Endothelial cell of umbilical vein (primary cell): ENCODE measurements at regions not wholly inside any gene's neighbourhood (a gene's known extent, or its start where the extent isn't known, plus 50 kb on each side); places are given as distances from the start of the nearest gene placed in this dataset.
A peak's percentile ranks its signal among the peaks of the same experiment; 100 is the strongest.

Source experiments
- BruUV-seq: library from RNA; stranded (reverse); fragments of 400-500 nt; replicated peaks from 2 replicates; lab custom pipeline; 2021; lab: Mats Ljungman, UMichigan
- CTCF ChIA-PET: fragments of 300-600, 350-600 bp; sonication (Branson Sonifier 250); formaldehyde crosslinking; loops from one replicate; lab custom pipeline; 2021; ENCODE audit warnings: antibody characterized with exemption, inconsistent platforms; lab: Charles Lee
- POLR2A ChIA-PET: fragments of 300-600, 350-600 bp; sonication (Branson Sonifier 250); formaldehyde crosslinking; loops from one replicate; lab custom pipeline; 2021; ENCODE audit warnings: antibody characterized with exemption, inconsistent platforms; lab: Charles Lee
- DNase-seq: peaks from one replicate; pipeline ENCODE4 v3.0.0-alpha.2; 2011; ENCODE audit warnings: low read depth, low spot score
- FAIRE-seq: peaks from 2 replicates; lab custom pipeline; 2011; peaks lifted over from hg19 to GRCh38; lab: Jason Lieb, UNC
- H2AFZ ChIP-seq: 2 replicates; pipeline ENCODE4 v1.6.0; 2012; ENCODE audit warnings: low read depth, low read length, control low read depth, inconsistent platforms
- H3K27ac ChIP-seq: 2 replicates; pipeline ENCODE4 v1.5.1; 2011; ENCODE audit warnings: low read depth, mild to moderate bottlenecking, control low read depth, low read length, moderate library complexity; ENCODE audit not compliant: insufficient read depth
- H3K27me3 ChIP-seq, 2 experiments: 2 replicates each; pipeline versions ENCODE4 v1.6.0 to v1.6.1; 2011; ENCODE audit warnings: low read length in 2 of 2, mixed read lengths in 1 of 2; ENCODE audit not compliant: control insufficient read depth in 2 of 2, insufficient read depth in 2 of 2
- H3K36me3 ChIP-seq, 2 experiments: 2 replicates in 1 of 2; 3 replicates in 1 of 2; pipeline ENCODE4 v1.5.1; 2011; ENCODE audit warnings: low read length in 2 of 2, mild to moderate bottlenecking in 1 of 2, moderate library complexity in 1 of 2; ENCODE audit not compliant: control insufficient read depth in 2 of 2, insufficient read depth in 2 of 2; ENCODE audit errors: extremely low read depth in 1 of 2
- H3K4me1 ChIP-seq: 3 replicates; pipeline ENCODE4 v1.5.1; 2011; ENCODE audit warnings: mild to moderate bottlenecking, low read length; ENCODE audit not compliant: control insufficient read depth, insufficient read depth; ENCODE audit errors: extremely low read depth
- H3K4me2 ChIP-seq: 2 replicates; pipeline ENCODE4 v1.6.1; 2011; ENCODE audit warnings: low read length, control low read depth, mixed read lengths; ENCODE audit not compliant: insufficient read depth
- H3K4me3 ChIP-seq, 3 experiments: fragments of 200-600 bp in 1 of 3; sonication (generic), shearing (Covaris generic) in 1 of 3; replicated peaks in 1 of 3; 2 replicates each; pipeline ENCODE4 v1.5.1; 2011 to 2016; ENCODE audit warnings: control low read depth in 3 of 3, low read length in 3 of 3, mild to moderate bottlenecking in 2 of 3, inconsistent platforms in 1 of 3, low read depth in 1 of 3, moderate library complexity in 1 of 3; ENCODE audit not compliant: insufficient read depth in 1 of 3
- H3K79me2 ChIP-seq: 2 replicates; pipeline ENCODE4 v1.6.0; 2012; ENCODE audit warnings: low read length, inconsistent platforms; ENCODE audit not compliant: control insufficient read depth, insufficient read depth
- H3K9ac ChIP-seq: replicated peaks from 2 replicates; pipeline ENCODE3; 2011; ENCODE audit warnings: low read length, control low read depth; ENCODE audit not compliant: insufficient read depth; ENCODE audit errors: extremely low read depth
- H3K9me1 ChIP-seq: replicated peaks from 3 replicates; pipeline ENCODE4 v1.6.0; 2011; ENCODE audit warnings: mild to moderate bottlenecking, low read length; ENCODE audit not compliant: control insufficient read depth, insufficient read depth; ENCODE audit errors: extremely low read depth
- H3K9me3 ChIP-seq: replicated peaks from 2 replicates; pipeline ENCODE4 v1.5.1; 2012; ENCODE audit warnings: low read length, inconsistent platforms; ENCODE audit not compliant: control insufficient read depth, insufficient read depth
- H4K20me1 ChIP-seq: replicated peaks from 2 replicates; pipeline ENCODE3; 2011; ENCODE audit warnings: mild to moderate bottlenecking, low read length; ENCODE audit not compliant: control insufficient read depth, insufficient read depth; ENCODE audit errors: extremely low read depth
- CTCF ChIP-seq, 2 donors: IDR thresholded peaks; 1 replicate in 1 of 2; 2 replicates in 1 of 2; pipeline ENCODE4 v1.5.1; 2011; ENCODE audit warnings: low read length in 2 of 2, mild to moderate bottlenecking in 2 of 2, moderate library complexity in 2 of 2, control low read depth in 1 of 2, inconsistent platforms in 1 of 2, low read depth in 1 of 2; ENCODE audit not compliant: insufficient read depth in 1 of 2; ENCODE audit errors: extremely low read depth in 1 of 2
- EZH2 ChIP-seq: IDR thresholded peaks from 2 replicates; pipeline ENCODE4 v1.6.1; 2012; ENCODE audit warnings: borderline replicate concordance, low read depth, mild to moderate bottlenecking, moderate library complexity, low read length, inconsistent platforms; ENCODE audit not compliant: severe bottlenecking
- FOS ChIP-seq: IDR thresholded peaks from 2 replicates; pipeline ENCODE4 v1.6.1; 2011; ENCODE audit warnings: mild to moderate bottlenecking, low read length, moderate library complexity, borderline replicate concordance; ENCODE audit not compliant: insufficient read depth
- GATA2 ChIP-seq: IDR thresholded peaks from 2 replicates; pipeline ENCODE4 v1.7.0; 2011; ENCODE audit warnings: low read depth, mild to moderate bottlenecking, moderate library complexity, mixed read lengths, low read length; ENCODE audit not compliant: insufficient read length, insufficient read depth
- JUN ChIP-seq: IDR thresholded peaks from 2 replicates; pipeline ENCODE4 v1.6.1; 2011; ENCODE audit warnings: borderline replicate concordance, low read depth; ENCODE audit not compliant: insufficient read length, insufficient read depth
- MAX ChIP-seq: IDR thresholded peaks from 2 replicates; pipeline ENCODE4 v1.6.1; 2011; ENCODE audit not compliant: insufficient read depth, insufficient read length
- MYC ChIP-seq: IDR thresholded peaks from one replicate; pipeline ENCODE4 v1.6.1; 2011; ENCODE audit warnings: mild to moderate bottlenecking, low read depth, low read length
- POLR2A ChIP-seq: IDR thresholded peaks from 2 replicates; pipeline ENCODE4 v1.6.1; 2012; ENCODE audit warnings: low read depth, mild to moderate bottlenecking, control low read depth, low read length
- POLR2AphosphoS5 ChIP-seq: IDR thresholded peaks from 2 replicates; pipeline ENCODE4 v1.6.1; 2012; ENCODE audit warnings: low read depth, mild to moderate bottlenecking, control low read depth, low read length, moderate library complexity; ENCODE audit not compliant: insufficient read depth
- dilution Hi-C: fragments of 300-500 bp; cut with MboI; formaldehyde crosslinking; loops from one replicate; pipeline ENCODE4 v1.15.0; 2019; ENCODE audit warnings: low sequenced_read_pairs; ENCODE audit not compliant: extremely low pct_ligation_motif_present
- intact Hi-C: fragments of 100-400 bp; cut with micrococcal nuclease; formaldehyde crosslinking; loops from one replicate; pipeline ENCODE4 v1.10.0; 2022

- CTCF ChIA-PET, result no interaction called here
- Histone ChIP-seq H3K9ac (no peak overlapping the region), H3K9me1 (no peaks in the 10 kb centered on the region), H3K4me3 (no peak overlapping the region), H3K9me3 (no peaks in the 10 kb centered on the region), H3K79me2 (no peaks in the 10 kb centered on the region), H3K27me3 (no peaks in the 10 kb centered on the region), H3K4me2 (no peak overlapping the region), H3K4me1 (no peaks in the 10 kb centered on the region), H3K27ac (no peak overlapping the region), H2AFZ (no peak overlapping the region), H3K36me3 (no peaks in the 10 kb centered on the region), H4K20me1 (no peaks in the 10 kb centered on the region)
- POLR2A ChIA-PET, result no interaction called here
- FAIRE-seq (no peak), DNase-seq (no peak)
- dilution Hi-C loops, result loop anchor here (10.0 kb wide), 1 partner anchor 48 kb away; no protein-coding TSS in a partner anchor
- no TSS peak for BruUV-seq
- intact Hi-C loops, result no loop called here
- TF ChIP-seq EZH2 (no peak), FOS (peak; percentile 74)
Observed at GRCh38 chr1:232722626-232723025, 82.6 kb upstream of the MAP10 start.

- Histone ChIP-seq H3K79me2 (no peaks in the 10 kb centered on the region), H3K4me3 (no peak overlapping the region), H3K9me3 (no peaks in the 10 kb centered on the region), H3K36me3 (no peaks in the 10 kb centered on the region), H3K4me2 (no peak overlapping the region), H3K27ac (no peak overlapping the region), H3K4me1 (no peaks in the 10 kb centered on the region), H2AFZ (no peak overlapping the region), H3K9ac (no peak overlapping the region), H3K9me1 (no peaks in the 10 kb centered on the region), H4K20me1 (no peaks in the 10 kb centered on the region), H3K27me3 (no peaks in the 10 kb centered on the region)
- CTCF ChIA-PET, result no interaction called here
- POLR2A ChIA-PET, result no interaction called here
- FAIRE-seq (no peak), DNase-seq (no peak)
- no TSS peak for BruUV-seq
- dilution Hi-C loops (loop anchor here (10.0 kb wide), 1 partner anchor 51 kb away; no protein-coding TSS in a partner anchor), intact Hi-C loops (no loop called here)
- TF ChIP-seq MAX, result no peak
- TF ChIP-seq POLR2AphosphoS5, result no peak
- TF ChIP-seq JUN, result no peak
- no peak for TF ChIP-seq EZH2
- TF ChIP-seq CTCF (IDR thresholded peaks at IDR 0.05; ENCODE audit: extremely low read depth in 1 of 2, insufficient read depth in 1 of 2, low read depth in 1 of 2, low read length in 2 of 2), result no peak
- no peak for TF ChIP-seq GATA2
- TF ChIP-seq MYC, result no peak
- TF ChIP-seq FOS, result no peak
- TF ChIP-seq POLR2A, result no peak
Observed at GRCh38 chr1:232725305-232726047, 79.7 kb upstream of the MAP10 start.
